Trophoblast cell (in vitro differentiated cells and primary cell): ENCODE measurements at regions not wholly inside any gene's neighbourhood (a gene's known extent, or its start where the extent isn't known, plus 50 kb on each side); places are given as distances from the start of the nearest gene placed in this dataset.

ENCODE experiments used
- DNase-seq, 2 donors: peaks; one replicate each; pipeline ENCODE4 v3.0.0-alpha.2; 2016
- H2AFZ ChIP-seq: 2 replicates; pipeline ENCODE4 v1.6.1; 2013; ENCODE audit warnings: low read length, moderate library complexity, mild to moderate bottlenecking; ENCODE audit not compliant: insufficient read depth, poor library complexity
- H2AK5ac ChIP-seq: 2 replicates; pipeline ENCODE4 v1.6.1; 2013; ENCODE audit warnings: mild to moderate bottlenecking, low read length
- H2BK120ac ChIP-seq: 2 replicates; pipeline ENCODE4 v1.6.1; 2013; ENCODE audit warnings: low read length, mild to moderate bottlenecking, moderate library complexity; ENCODE audit not compliant: insufficient read depth, poor library complexity
- H2BK12ac ChIP-seq: 2 replicates; pipeline ENCODE4 v1.6.1; 2013; ENCODE audit warnings: mild to moderate bottlenecking, low read length, moderate library complexity
- H2BK5ac ChIP-seq: 2 replicates; pipeline ENCODE4 v1.6.1; 2013; ENCODE audit warnings: low read length, low read depth, moderate library complexity, mild to moderate bottlenecking; ENCODE audit not compliant: poor library complexity
- H3K14ac ChIP-seq: 2 replicates; pipeline ENCODE4 v1.6.1; 2013; ENCODE audit warnings: mild to moderate bottlenecking, low read length
- H3K18ac ChIP-seq: 2 replicates; pipeline ENCODE4 v1.6.1; 2013; ENCODE audit warnings: mild to moderate bottlenecking, low read length
- H3K23ac ChIP-seq: 2 replicates; pipeline ENCODE4 v1.6.1; 2013; ENCODE audit warnings: low read length
- H3K27ac ChIP-seq: 2 replicates; pipeline ENCODE4 v1.5.1; 2013; ENCODE audit warnings: low read depth, mild to moderate bottlenecking, inconsistent platforms, low read length, moderate library complexity
- H3K27me3 ChIP-seq: 2 replicates; pipeline ENCODE4 v1.6.1; 2013; ENCODE audit warnings: inconsistent platforms, mild to moderate bottlenecking, low read length, moderate library complexity; ENCODE audit not compliant: insufficient read depth
- H3K36me3 ChIP-seq, 2 experiments: 1 replicate in 1 of 2; 2 replicates in 1 of 2; pipeline ENCODE4 v1.6.1; 2013; ENCODE audit warnings: low read length in 2 of 2, mild to moderate bottlenecking in 2 of 2, moderate library complexity in 1 of 2; ENCODE audit not compliant: insufficient read depth in 2 of 2, control insufficient read depth in 1 of 2
- H3K4ac ChIP-seq: 2 replicates; pipeline ENCODE4 v1.6.1; 2013; ENCODE audit warnings: low read depth, mild to moderate bottlenecking, low read length, moderate library complexity
- H3K4me1 ChIP-seq, 2 experiments: 1 replicate in 1 of 2; 2 replicates in 1 of 2; pipeline ENCODE4 v1.6.1; 2013; ENCODE audit warnings: low read length in 2 of 2, mild to moderate bottlenecking in 2 of 2, moderate library complexity in 1 of 2; ENCODE audit not compliant: insufficient read depth in 2 of 2, control insufficient read depth in 1 of 2
- H3K4me2 ChIP-seq: 2 replicates; pipeline ENCODE4 v1.6.1; 2013; ENCODE audit warnings: inconsistent platforms, mild to moderate bottlenecking, low read length, moderate library complexity
- H3K4me3 ChIP-seq: 2 replicates; pipeline ENCODE4 v1.5.1; 2013; ENCODE audit warnings: mild to moderate bottlenecking, low read depth, low read length, inconsistent platforms
- H3K79me1 ChIP-seq: one replicate; pipeline ENCODE4 v1.6.1; 2013; ENCODE audit warnings: low read length
- H3K79me2 ChIP-seq: 2 replicates; pipeline ENCODE4 v1.6.1; 2013; ENCODE audit warnings: low read length, mild to moderate bottlenecking; ENCODE audit not compliant: control insufficient read depth, insufficient read depth, poor library complexity
- H3K9ac ChIP-seq: 2 replicates; pipeline ENCODE4 v1.6.1; 2013; ENCODE audit warnings: mild to moderate bottlenecking, low read length
- H3K9me3 ChIP-seq: 2 replicates; pipeline ENCODE4 v1.6.1; 2013; ENCODE audit warnings: low read depth, mild to moderate bottlenecking, control low read depth, inconsistent platforms, low read length; ENCODE audit not compliant: insufficient read depth
- H4K12ac ChIP-seq: 2 replicates; pipeline ENCODE4 v1.6.1; 2013; ENCODE audit warnings: low read depth, mild to moderate bottlenecking, low read length, moderate library complexity
- H4K8ac ChIP-seq: 2 replicates; pipeline ENCODE4 v1.6.1; 2013; ENCODE audit warnings: low read depth, mild to moderate bottlenecking, low read length, moderate library complexity
- H4K91ac ChIP-seq: one replicate; pipeline ENCODE4 v1.6.1; 2013; ENCODE audit warnings: low read depth, mild to moderate bottlenecking, low read length, moderate library complexity
- WGBS: extraction: QIAGEN DNeasy Blood & Tissue Kit; methylation state at CpG from one replicate; pipeline ENCODE4 v1.1.7; 2013; ENCODE audit warnings: missing lambda C conversion rate; ENCODE audit not compliant: insufficient read length, insufficient coverage; ENCODE audit errors: extremely low coverage; 5-methylcytosine and 5-hydroxymethylcytosine counted together

GRCh38 chr7:68420342-68421192, 1177.7 kb upstream of the AUTS2 start:
- Histone ChIP-seq H4K91ac (no peak overlapping the region), H3K4ac (no peak overlapping the region), H3K9ac (no peak overlapping the region), H3K18ac (no peak overlapping the region), H3K36me3 (no peaks in the 10 kb centered on the region), H2BK5ac (no peak overlapping the region), H3K9me3 (peaks cover under 1% of the 10 kb centered on the region), H4K12ac (no peak overlapping the region), H3K27me3 (no peaks in the 10 kb centered on the region), H2BK120ac (no peak overlapping the region), H3K4me1 (no peaks in the 10 kb centered on the region), H4K8ac (no peak overlapping the region), H3K14ac (no peak overlapping the region), H2AFZ (no peak overlapping the region), H3K23ac (no peak overlapping the region), H3K27ac (no peak overlapping the region), H2BK12ac (no peak overlapping the region), H3K79me1 (no peaks in the 10 kb centered on the region), H3K4me2 (no peak overlapping the region), H3K4me3 (no peak overlapping the region), H2AK5ac (no peak overlapping the region), H3K79me2 (no peaks in the 10 kb centered on the region)
- WGBS, result no CpG with 5 or more reads among the region's 11 CpGs
- no peak for DNase-seq

GRCh38 chr7:68421712-68422111, 1176.6 kb upstream of the AUTS2 start:
- H3K18ac ChIP-seq, result no peak overlapping the region
- H2BK120ac ChIP-seq, result no peak overlapping the region
- no peak overlapping the region for H4K8ac ChIP-seq
- H3K27me3 ChIP-seq, result no peaks in the 10 kb centered on the region
- H3K4me1 ChIP-seq, result peaks cover 0 to 2% of the 10 kb centered on the region in 2 experiments
- no peak overlapping the region for H3K23ac ChIP-seq
- no peak overlapping the region for H2AK5ac ChIP-seq
- no peak for DNase-seq
- no peak overlapping the region for H3K9ac ChIP-seq
- H2AFZ ChIP-seq, result no peak overlapping the region
- H3K4me3 ChIP-seq, result no peak overlapping the region
- H2BK12ac ChIP-seq, result no peak overlapping the region
- no CpG with 5 or more reads among the region's 7 CpGs for WGBS
- H3K79me2 ChIP-seq, result no peaks in the 10 kb centered on the region
- H3K36me3 ChIP-seq, result no peaks in the 10 kb centered on the region
- no peaks in the 10 kb centered on the region for H3K9me3 ChIP-seq
- H4K12ac ChIP-seq, result no peak overlapping the region
- no peak overlapping the region for H3K4me2 ChIP-seq
- no peaks in the 10 kb centered on the region for H3K79me1 ChIP-seq
- no peak overlapping the region for H2BK5ac ChIP-seq
- H4K91ac ChIP-seq, result no peak overlapping the region
- no peak overlapping the region for H3K4ac ChIP-seq
- H3K14ac ChIP-seq, result no peak overlapping the region
- H3K27ac ChIP-seq, result no peak overlapping the region

- Histone ChIP-seq H3K4me3 (no peak overlapping the region), H2BK5ac (no peak overlapping the region), H2BK12ac (no peak overlapping the region), H3K14ac (no peak overlapping the region), H4K12ac (no peak overlapping the region), H4K8ac (no peak overlapping the region), H2AK5ac (no peak overlapping the region), H3K18ac (no peak overlapping the region), H3K4me2 (no peak overlapping the region), H3K9me3 (no peaks in the 10 kb centered on the region), H3K4ac (no peak overlapping the region), H4K91ac (no peak overlapping the region), H2BK120ac (no peak overlapping the region), H3K79me1 (no peaks in the 10 kb centered on the region), H3K36me3 (no peaks in the 10 kb centered on the region), H3K4me1 (peaks cover 0 to 2% of the 10 kb centered on the region in 2 experiments), H2AFZ (no peak overlapping the region), H3K23ac (no peak overlapping the region), H3K9ac (no peak overlapping the region), H3K79me2 (no peaks in the 10 kb centered on the region), H3K27me3 (no peaks in the 10 kb centered on the region), H3K27ac (no peak overlapping the region)
- DNase-seq, result no peak
- WGBS, result no CpG with 5 or more reads among the region's 4 CpGs
Measured at GRCh38 chr7:68422281-68422680, 1176.0 kb upstream of the AUTS2 start.

- H3K9ac ChIP-seq, result no peak overlapping the region
- no peak overlapping the region for H2BK5ac ChIP-seq
- no peak overlapping the region for H3K4ac ChIP-seq
- no peaks in the 10 kb centered on the region for H3K79me2 ChIP-seq
- H3K36me3 ChIP-seq, result no peaks in the 10 kb centered on the region
- H3K4me1 ChIP-seq, result peaks cover 0 to 2% of the 10 kb centered on the region in 2 experiments
- DNase-seq, result no peak
- no peak overlapping the region for H3K23ac ChIP-seq
- no peaks in the 10 kb centered on the region for H3K27me3 ChIP-seq
- no peak overlapping the region for H3K4me3 ChIP-seq
- H4K12ac ChIP-seq, result no peak overlapping the region
- no peak overlapping the region for H2AFZ ChIP-seq
- no peak overlapping the region for H2AK5ac ChIP-seq
- H3K18ac ChIP-seq, result no peak overlapping the region
- H3K79me1 ChIP-seq, result no peaks in the 10 kb centered on the region
- H2BK12ac ChIP-seq, result no peak overlapping the region
- H3K14ac ChIP-seq, result no peak overlapping the region
- H2BK120ac ChIP-seq, result no peak overlapping the region
- H3K4me2 ChIP-seq, result no peak overlapping the region
- H4K91ac ChIP-seq, result no peak overlapping the region
- no CpG with 5 or more reads among the region's 5 CpGs for WGBS
- no peak overlapping the region for H3K27ac ChIP-seq
- no peaks in the 10 kb centered on the region for H3K9me3 ChIP-seq
- no peak overlapping the region for H4K8ac ChIP-seq
Measured at GRCh38 chr7:68423356-68423755, 1174.9 kb upstream of the AUTS2 start.
